GM21825 (cell line): ENCODE measurements at regions not wholly inside any gene's neighbourhood (a gene's known extent, or its start where the extent isn't known, plus 50 kb on each side); places are given as distances from the start of the nearest gene placed in this dataset.

ENCODE experiments used
- ATAC-seq: cut with Tn5 transposase; IDR thresholded peaks from one replicate; pipeline ENCODE4 v1.9.1; 2021; ENCODE audit warnings: mild to moderate bottlenecking, moderate library complexity; ENCODE audit not compliant: unreplicated experiment

DNA sequence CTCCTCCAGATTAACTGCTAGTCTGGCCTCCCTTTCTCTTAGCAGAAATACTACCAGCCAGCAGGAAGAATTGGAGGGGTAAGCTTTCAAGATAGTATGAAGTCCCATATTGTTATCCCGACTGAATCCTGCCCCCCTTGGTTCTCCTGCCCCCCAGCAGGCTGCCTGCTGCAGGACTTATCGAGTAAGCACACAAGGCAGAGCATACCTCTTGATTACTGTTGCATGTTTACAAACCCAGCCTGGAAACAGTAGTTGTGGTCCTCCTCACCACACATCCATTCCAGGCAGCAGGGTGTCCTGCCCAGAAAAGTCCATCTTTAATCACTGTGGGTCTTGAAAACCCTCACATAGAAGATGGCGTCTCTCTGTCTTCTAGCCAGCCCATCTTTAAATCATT is 66.8 kb upstream of the PPP2R3A start:
- no peak for ATAC-seq

DNA sequence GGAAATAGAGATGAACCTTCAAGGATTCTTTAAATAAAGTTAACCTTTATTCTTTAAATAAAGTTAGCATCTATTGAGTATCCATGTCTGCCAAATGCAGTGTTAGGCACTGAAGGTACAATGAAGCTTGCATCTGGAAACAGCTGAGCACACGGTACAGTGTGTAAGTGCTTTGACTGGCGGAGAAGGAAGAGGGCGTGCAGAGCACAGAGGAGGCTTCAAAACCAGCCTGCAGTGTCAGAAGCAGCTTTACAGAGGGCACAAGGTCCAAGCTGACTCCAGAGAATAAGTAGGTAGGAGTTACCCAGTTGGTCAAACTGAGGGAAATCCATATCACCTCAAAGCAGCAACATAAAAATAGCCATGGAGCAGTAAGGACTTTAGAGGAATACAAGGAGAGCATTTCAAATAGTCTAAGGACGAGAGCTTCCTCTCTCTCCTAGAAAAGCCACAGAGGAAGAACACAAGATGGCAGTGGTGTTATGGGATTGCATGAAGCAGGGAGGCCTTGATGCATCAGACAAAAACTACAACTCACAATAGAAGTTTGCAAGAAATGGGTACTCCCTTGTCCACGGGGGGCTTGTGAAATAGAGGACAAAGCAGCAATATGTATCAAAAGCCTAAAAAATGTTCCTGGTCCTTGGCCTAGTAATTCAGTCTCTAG is 60.3 kb upstream of the PPP2R3A start:
- no peak for ATAC-seq

DNA sequence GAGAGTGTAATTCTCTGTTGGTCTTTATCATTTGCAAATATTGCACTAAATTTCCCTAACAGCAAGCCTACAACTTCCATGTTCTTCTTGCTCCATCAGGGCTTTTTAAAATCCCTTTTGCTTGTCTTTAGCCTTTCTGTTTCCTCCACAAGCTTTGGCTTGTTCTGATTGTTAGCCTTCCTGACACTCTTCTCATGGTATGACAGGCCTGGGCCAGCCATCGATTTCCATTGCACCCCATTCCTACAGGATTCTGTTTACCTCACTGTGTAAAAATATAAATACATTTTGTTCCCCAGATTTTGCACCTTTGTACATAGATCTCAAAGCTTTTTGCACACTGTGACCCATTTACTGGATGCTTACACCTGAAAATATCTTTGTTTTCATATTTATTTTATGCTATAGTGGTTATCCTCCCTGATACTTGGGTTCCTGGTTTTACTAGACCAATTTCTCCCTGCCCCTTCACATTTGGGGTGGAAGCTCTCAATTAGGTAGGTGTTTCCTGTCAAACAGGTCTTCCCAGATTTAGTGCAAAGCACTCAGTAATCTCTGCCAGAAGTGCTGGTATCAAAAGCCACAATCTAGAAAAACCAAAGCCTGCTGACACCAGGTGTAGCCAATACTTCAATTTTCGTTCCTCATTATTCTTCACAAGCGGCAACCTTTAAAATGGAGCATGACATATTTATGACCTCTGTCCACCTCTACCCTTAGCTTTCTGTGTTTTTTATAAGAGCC is 57.9 kb upstream of the PPP2R3A start:
- ATAC-seq, result no peak

DNA sequence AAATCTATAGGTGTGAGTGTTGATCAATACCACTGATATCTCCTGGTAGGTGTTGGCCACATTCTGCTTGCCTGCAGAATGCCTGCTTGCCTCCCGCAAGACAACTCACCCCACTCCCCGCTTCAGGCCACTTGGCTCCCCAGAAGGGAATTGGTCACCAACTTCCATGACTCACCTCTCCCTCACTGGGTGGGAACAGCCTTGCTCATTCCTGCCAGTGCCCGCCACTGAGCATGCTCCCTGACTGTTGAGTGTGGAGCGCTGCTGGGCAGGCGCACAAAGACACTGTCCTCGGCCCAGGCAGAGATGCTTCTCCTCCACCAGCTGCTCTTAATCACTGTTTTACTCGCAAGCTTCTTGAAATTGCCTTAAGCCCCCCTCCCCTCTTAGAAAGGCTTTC is 57.3 kb upstream of the PPP2R3A start:
- ATAC-seq, result no peak

DNA sequence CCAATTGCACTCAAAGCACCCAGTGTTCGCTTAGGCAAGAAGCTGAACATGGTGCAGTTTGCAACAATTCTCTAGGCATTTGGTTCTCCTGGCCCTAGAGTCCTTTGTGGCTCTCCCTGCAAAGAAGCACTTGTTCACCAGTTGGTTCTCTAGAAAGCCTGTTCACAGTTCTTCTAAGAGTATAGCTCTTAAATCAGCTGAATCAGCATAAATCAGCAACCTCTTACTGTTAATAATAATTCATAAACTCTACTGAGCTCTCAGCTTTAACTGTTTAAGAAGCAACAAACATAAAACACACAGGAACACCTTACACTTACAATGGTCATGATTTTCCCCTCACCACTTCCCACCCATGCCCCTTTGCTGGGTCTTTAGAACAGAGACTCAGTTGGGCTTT is 56.8 kb upstream of the PPP2R3A start:
- ATAC-seq, result no peak

DNA sequence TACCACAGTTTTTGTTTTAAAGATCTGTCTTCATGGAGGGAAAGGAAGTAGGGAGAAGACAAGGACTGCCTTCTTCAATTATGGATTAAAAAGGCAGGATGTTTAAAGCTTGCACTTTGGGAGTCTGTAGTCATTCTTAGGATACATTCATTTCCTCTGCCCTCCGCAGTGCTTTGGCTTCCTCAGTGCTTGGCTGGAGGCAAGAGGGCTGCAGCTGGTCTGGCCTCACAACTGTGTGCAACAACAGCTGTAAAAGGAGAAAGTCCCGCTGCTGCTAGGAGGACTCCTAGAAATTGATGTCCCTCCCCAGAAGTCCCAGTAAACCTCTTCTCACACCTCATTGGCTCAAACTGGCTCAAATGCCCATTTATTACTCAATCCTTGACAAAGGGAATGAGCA is 54.4 kb upstream of the PPP2R3A start:
- ATAC-seq, result no peak

DNA sequence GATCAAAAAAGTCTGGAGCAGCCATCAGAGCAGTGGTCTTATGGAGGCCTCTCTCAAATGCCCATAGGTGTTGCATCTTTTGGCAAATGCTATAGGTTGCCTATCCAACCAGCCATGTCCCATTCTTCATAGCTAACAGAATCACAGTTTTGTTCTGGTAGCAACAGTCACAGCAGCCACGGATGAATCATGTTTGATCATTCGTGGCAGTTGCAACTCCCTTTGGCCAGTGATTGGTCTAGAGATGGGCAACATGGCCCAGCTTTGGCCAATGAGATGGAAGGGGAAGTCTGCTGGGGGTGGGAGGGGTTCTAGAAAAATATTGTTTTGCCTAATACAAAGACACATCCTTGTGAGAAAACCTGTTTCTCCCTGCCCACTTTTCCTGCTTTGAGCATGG is 50.3 kb upstream of the PPP2R3A start:
- ATAC-seq, result no peak
